ENCODE measurements at regions not wholly inside any gene's neighbourhood (a gene's known extent, or its start where the extent isn't known, plus 50 kb on each side); places are given as distances from the start of the nearest gene placed in this dataset.

- intact Hi-C loops (cut with DNase I), result no loop called here
- TF ChIP-seq CTCF (IDR thresholded peaks at IDR 0.05), result no peak
Measured at GRCh38 chr9:90240541-90240940, 402.1 kb downstream of the DIRAS2 start.

DNA sequence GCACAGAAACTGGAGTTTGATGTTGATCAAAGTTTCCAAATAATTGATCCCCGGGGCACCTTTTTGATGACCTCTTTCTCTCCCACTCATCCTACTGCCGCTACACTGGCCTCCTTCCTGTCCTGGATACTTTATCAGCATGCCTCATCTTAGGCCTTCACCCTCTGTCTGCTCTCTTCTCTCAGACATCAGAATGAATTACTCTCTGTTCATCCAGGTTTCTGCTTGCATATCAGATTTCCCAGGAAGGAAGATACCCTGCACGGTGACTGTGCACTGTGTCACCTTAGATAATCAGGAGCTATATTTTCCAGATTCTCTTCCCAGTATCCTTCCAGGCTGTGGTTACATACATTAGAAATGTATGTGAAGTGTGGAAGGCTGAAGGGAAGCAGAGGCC, 397.0 kb downstream of the DIRAS2 start:
- intact Hi-C loops (cut with DNase I), result no loop called here
- Histone ChIP-seq H3K4me3 (no peak overlapping the region), H3K27ac (no peak overlapping the region), H3K9me3 (no peaks in the 10 kb centered on the region), H3K36me3 (no peaks in the 10 kb centered on the region), H3K27me3 (no peaks in the 10 kb centered on the region), H3K4me1 (no peaks in the 10 kb centered on the region)
- no peak for TF ChIP-seq CTCF (IDR thresholded peaks at IDR 0.05)
- ATAC-seq, result no peak
- no peak for DNase-seq
- 48 to 55% methylated on average over 3 of the region's 3 CpGs for WGBS, 2 donors

More at GRCh38 chr9:90240541-90240940, 402.1 kb downstream of the DIRAS2 start:
- Histone ChIP-seq H3K9me3 (no peaks in the 10 kb centered on the region), H3K4me3 (no peak overlapping the region), H3K27ac (no peak overlapping the region), H3K4me1 (no peaks in the 10 kb centered on the region), H3K36me3 (no peaks in the 10 kb centered on the region), H3K27me3 (no peaks in the 10 kb centered on the region)
- DNase-seq, result no peak
- no peak for ATAC-seq
- 81 to 88% methylated on average over 7 of the region's 7 CpGs for WGBS, 2 donors

DNA sequence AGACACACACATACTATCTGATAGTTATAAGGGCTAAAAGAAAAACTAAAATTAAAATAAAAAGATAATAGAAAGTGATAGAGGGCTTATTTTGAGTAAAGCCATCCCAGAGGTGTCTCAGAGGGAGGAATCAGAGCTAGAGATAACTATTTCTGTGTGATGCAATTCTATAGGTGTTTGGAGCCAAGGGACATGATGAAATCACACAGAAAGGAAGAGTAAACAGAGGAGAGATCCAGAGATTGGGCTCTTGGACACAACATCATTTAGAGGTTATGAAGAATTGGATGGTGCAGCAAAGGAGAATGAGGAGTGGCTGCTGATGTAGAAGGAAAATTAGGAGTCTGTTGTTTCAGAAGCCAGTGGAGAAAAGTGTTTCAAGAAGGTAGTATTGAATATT, 393.5 kb downstream of the DIRAS2 start:
- TF ChIP-seq CTCF (IDR thresholded peaks at IDR 0.05), result no peak
- H3K36me3 ChIP-seq, result no peaks in the 10 kb centered on the region
- no peak for ATAC-seq
- H3K9me3 ChIP-seq, result no peaks in the 10 kb centered on the region
- intact Hi-C loops (cut with DNase I), result no loop called here
- no peaks in the 10 kb centered on the region for H3K4me1 ChIP-seq
- no peak overlapping the region for H3K4me3 ChIP-seq
- no peak overlapping the region for H3K27ac ChIP-seq
- no peaks in the 10 kb centered on the region for H3K27me3 ChIP-seq
- no peak for DNase-seq

GRCh38 chr9:90251316-90251715, 391.3 kb downstream of the DIRAS2 start:
- intact Hi-C loops (cut with DNase I), result no loop called here
- Histone ChIP-seq H3K4me1 (no peaks in the 10 kb centered on the region), H3K36me3 (no peaks in the 10 kb centered on the region), H3K27ac (no peak overlapping the region), H3K4me3 (no peak overlapping the region), H3K27me3 (no peaks in the 10 kb centered on the region), H3K9me3 (no peaks in the 10 kb centered on the region)
- DNase-seq (no peak), ATAC-seq (no peak)
- TF ChIP-seq CTCF (IDR thresholded peaks at IDR 0.05), result no peak

- Histone ChIP-seq H3K36me3 (no peaks in the 10 kb centered on the region), H3K27ac (no peak overlapping the region), H3K4me3 (no peak overlapping the region), H3K4me1 (no peaks in the 10 kb centered on the region), H3K27me3 (peaks cover 0 to 10% (median 0%) of the 10 kb centered on the region in 7 donors), H3K9me3 (peaks cover 0 to 17% (median 8%) of the 10 kb centered on the region in 11 donors)
- DNase-seq, result no peak
- TF ChIP-seq CTCF (IDR thresholded peaks at IDR 0.05), result no peak
- WGBS, 2 donors, result 45 to 52% methylated on average over 2 of the region's 2 CpGs
- ATAC-seq, result no peak
- intact Hi-C loops (cut with DNase I), result no loop called here
Measured at GRCh38 chr9:90256345-90256744, 386.3 kb downstream of the DIRAS2 start.
